Thyroid gland (tissue), 4 donors: ENCODE measurements at regions not wholly inside any gene's neighbourhood (a gene's known extent, or its start where the extent isn't known, plus 50 kb on each side); places are given as distances from the start of the nearest gene placed in this dataset.

Experiments used
- CTCF ChIP-seq, 6 experiments: fragments of 200-600 bp in 3 of 6; fragments of 450-650 bp in 3 of 6; sonication (generic) in 3 of 6; IDR thresholded peaks; one replicate each; pipeline ENCODE4 v1.5.1; 2016 to 2019; ENCODE audit warnings: antibody characterized with exemption in 6 of 6, mild to moderate bottlenecking in 2 of 6, inconsistent platforms in 1 of 6, moderate library complexity in 1 of 6
- POLR2A ChIP-seq, 2 donors: fragments of 450-650 bp; IDR thresholded peaks; one replicate each; pipeline ENCODE4 v1.6.1; 2017; ENCODE audit warnings: antibody characterized with exemption in 2 of 2, mild to moderate bottlenecking in 2 of 2, moderate library complexity in 1 of 2

GRCh38 chr15:93141371-93141794, 52.4 kb upstream of the RGMA start:
- TF ChIP-seq CTCF (IDR thresholded peaks at IDR 0.05) (no peak), POLR2A (IDR thresholded peaks at IDR 0.05) (no peak)
